ENCODE measurements at regions not wholly inside any gene's neighbourhood (a gene's known extent, or its start where the extent isn't known, plus 50 kb on each side); places are given as distances from the start of the nearest gene placed in this dataset.
"Not testable (repeated sequence)": the region's sequence is repeated elsewhere in the genome, so short reads cannot be mapped to it uniquely, and the experiment has no call there.

DNA sequence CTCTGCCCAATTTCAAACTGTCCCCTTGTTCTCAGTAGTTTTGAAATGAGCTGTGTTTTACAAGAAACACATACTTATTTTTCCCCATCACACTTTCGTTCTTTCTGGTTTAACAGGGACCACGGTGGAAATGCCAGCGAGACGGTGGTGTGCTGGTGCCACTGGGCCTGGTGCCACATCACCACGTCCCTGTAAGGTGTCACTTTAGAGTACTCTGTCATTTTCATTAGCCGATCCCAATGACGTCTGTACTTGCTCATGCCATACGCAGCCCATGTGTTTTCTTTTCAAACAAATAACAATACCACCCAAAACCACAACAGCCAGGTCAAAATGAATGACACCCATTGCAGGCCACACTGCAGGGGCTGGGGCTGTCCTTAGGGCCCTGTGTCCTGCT, 4416.8 kb upstream of the TPTE start:
- not testable (repeated sequence) for TF ChIP-seq JUND (IDR thresholded peaks at IDR 0.05; ENCODE audit: low read length); RAD21 (IDR thresholded peaks at IDR 0.05 in 1 of 2, conservative IDR thresholded peaks at IDR 0.05 in 1 of 2; ENCODE audit: low read depth in 2 of 2, low read length in 2 of 2); POLR2A (IDR thresholded peaks at IDR 0.05; ENCODE audit: control extremely low read depth in 1 of 2, low read depth in 2 of 2, low read length in 2 of 2); EZH2 (IDR thresholded peaks at IDR 0.05; ENCODE audit: low read depth, low read length, severe bottlenecking); TAF1 (IDR thresholded peaks at IDR 0.05; ENCODE audit: low read depth, low read length); SAP30 (IDR thresholded peaks at IDR 0.05; ENCODE audit: insufficient read depth, insufficient replicate concordance, low read length); CBX8 (IDR thresholded peaks at IDR 0.05; ENCODE audit: borderline replicate concordance, low read depth, low read length); HDAC2 (IDR thresholded peaks at IDR 0.05; ENCODE audit: borderline replicate concordance in 1 of 2, low read depth in 2 of 2, low read length in 2 of 2); CBX5 (IDR thresholded peaks at IDR 0.05; ENCODE audit: low read depth, low read length); CREB1 (IDR thresholded peaks at IDR 0.05); SP1 (IDR thresholded peaks at IDR 0.05; ENCODE audit: low read depth, low read length); SP2 (IDR thresholded peaks at IDR 0.05; ENCODE audit: low read length)
- TF ChIP-seq, protein P1, sequence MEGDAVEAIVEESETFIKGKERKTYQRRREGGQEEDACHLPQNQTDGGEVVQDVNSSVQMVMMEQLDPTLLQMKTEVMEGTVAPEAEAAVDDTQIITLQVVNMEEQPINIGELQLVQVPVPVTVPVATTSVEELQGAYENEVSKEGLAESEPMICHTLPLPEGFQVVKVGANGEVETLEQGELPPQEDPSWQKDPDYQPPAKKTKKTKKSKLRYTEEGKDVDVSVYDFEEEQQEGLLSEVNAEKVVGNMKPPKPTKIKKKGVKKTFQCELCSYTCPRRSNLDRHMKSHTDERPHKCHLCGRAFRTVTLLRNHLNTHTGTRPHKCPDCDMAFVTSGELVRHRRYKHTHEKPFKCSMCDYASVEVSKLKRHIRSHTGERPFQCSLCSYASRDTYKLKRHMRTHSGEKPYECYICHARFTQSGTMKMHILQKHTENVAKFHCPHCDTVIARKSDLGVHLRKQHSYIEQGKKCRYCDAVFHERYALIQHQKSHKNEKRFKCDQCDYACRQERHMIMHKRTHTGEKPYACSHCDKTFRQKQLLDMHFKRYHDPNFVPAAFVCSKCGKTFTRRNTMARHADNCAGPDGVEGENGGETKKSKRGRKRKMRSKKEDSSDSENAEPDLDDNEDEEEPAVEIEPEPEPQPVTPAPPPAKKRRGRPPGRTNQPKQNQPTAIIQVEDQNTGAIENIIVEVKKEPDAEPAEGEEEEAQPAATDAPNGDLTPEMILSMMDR (IDR thresholded peaks at IDR 0.05; ENCODE audit: control extremely low read depth in 1 of 3, insufficient read depth in 1 of 3, low read depth in 1 of 3, low read length in 3 of 3), result not testable (repeated sequence)
- TF ChIP-seq, protein P2, sequence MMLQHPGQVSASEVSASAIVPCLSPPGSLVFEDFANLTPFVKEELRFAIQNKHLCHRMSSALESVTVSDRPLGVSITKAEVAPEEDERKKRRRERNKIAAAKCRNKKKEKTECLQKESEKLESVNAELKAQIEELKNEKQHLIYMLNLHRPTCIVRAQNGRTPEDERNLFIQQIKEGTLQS (IDR thresholded peaks at IDR 0.05; ENCODE audit: insufficient read depth, low read depth, low read length), result not testable (repeated sequence)

Data from H1 (cell line).